Cerebellar cortex (tissue), 1 donor: ENCODE measurements at regions not wholly inside any gene's neighbourhood (a gene's known extent, or its start where the extent isn't known, plus 50 kb on each side); places are given as distances from the start of the nearest gene placed in this dataset.

Source experiments
- DNase-seq: peaks from one replicate; pipeline ENCODE4 v3.0.0-alpha.2; 2015; ENCODE audit warnings: low spot score

DNA sequence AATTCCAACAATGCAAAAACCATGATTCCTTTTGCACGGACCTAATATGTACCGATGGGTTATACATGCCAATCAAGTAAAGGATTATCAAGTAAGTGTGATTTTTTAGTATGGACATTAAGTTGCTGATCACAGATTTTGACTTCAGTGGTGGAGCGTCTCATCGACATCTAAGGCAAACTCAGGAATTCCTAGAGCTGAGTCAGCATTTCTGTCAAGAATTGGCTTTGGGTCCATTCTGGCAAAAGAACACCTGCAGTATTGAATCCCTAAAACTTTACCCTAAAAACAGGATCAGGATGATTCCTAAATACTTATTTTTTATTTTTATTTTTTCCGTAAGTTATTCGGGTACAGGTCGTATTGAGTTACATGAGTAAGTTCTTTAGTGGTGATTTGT is 83.6 kb downstream of the HPGD start:
- no peak for DNase-seq

DNA sequence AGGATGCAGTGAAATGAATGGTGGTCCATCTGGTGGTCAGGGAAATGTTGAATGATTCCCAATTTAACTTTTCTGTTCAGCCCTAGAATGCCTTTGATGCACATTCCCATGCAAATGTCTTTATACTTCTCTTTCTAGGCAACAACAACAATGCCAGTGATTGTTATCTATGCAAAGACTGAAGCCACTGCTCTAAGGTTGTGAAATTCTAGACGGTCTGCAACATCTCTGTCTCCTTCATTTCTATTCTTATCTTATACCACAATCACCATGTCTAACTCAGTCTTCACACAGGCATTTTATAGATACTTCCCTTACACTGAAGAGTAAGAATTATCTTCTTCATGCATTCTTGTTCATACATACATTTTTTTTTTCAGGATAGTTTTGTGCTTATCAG is 84.5 kb downstream of the HPGD start:
- no peak for DNase-seq

DNA sequence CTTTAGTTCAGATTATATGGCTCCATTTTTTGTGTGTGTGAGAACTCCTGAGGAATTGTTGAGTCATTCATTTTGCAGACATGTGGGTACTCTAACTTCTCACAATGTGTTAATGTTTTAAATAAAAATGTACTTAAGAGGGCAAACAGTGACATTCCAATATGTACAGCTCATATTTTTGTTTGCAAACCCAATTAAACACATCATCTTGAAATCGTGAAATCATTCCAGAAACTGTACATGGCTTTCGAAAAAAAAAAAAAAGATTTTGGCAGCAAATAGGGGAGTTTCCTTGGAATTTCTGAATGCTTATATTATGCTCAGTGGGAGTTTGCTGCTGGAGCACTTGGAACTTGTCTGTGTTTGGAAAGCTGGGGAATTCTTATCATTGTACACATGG is 85.0 kb downstream of the HPGD start:
- no peak for DNase-seq

DNA sequence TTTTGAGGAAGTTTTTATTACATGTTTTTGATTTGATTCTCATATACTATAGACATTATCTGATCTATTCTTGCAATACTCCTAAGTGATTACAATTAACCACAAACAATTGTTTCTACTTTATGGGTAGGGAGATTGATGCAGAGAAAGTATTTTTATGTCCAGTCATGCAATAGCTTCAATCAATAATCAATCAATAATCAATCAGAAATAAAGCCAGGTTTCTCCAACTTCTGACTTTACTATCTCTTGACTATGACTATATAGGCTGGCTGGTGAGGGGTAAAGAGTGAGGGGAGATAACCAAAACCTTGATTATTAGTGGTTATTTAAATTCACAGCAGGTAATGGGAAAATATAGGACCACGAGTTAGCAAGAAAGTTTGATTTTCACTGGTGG is 85.9 kb downstream of the HPGD start:
- DNase-seq = no peak

DNA sequence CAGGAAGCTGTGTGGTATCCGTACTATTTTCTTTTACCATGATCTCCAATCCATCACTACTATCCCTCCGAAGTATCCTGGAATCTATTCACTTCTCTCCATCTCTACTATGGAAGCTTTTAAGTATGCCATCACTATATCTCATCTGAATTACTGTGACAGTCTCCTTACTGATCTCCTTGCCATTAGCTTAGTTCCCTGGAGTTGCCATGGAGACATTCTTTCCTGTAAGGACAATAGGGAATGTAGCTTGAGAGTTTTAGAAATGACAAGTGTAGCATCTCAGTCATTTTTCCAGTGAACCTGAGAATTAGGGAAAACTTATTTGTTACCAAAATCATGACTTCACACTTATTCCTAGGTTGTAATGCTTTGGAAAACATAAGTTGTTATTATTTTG is 86.3 kb downstream of the HPGD start:
- DNase-seq = no peak

DNA sequence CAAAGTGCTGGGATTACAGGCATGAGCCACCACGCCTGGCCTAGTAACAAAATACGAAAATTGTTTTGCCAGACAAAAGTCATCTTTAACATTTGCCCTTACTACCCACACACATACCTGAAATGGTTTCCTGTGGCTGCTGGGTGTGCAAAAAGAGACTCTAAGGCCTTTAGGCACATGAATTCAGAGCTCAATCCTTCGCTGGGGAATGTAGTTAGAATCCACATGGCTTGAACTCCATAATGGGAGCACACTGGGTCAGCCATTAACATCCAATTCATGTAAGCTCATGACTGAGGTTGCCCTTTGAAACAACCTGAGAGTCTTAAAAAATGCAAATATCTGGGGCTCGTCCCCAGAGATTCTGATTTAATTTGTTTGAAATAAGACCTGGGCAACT is 87.8 kb downstream of the HPGD start:
- DNase-seq = no peak

DNA sequence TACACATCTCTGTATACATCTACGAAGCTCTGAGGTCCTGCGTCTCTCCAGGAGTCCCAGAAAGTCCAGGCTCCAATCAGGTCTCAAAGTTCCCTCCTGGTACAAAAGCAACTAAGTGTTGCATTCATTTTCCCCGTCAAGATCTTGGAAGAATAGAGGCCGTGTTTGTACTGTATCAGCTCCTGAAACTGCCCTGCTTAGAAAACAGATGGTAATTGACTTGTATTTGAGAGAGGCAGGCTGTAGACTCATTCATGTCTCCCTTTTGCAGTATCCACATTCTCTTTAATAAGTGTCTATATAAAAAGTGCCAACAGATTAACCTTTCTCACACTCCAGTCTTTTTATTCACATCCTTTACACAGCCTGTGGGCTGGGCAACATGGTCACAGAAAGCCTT is 91.7 kb downstream of the HPGD start:
- no peak for DNase-seq

DNA sequence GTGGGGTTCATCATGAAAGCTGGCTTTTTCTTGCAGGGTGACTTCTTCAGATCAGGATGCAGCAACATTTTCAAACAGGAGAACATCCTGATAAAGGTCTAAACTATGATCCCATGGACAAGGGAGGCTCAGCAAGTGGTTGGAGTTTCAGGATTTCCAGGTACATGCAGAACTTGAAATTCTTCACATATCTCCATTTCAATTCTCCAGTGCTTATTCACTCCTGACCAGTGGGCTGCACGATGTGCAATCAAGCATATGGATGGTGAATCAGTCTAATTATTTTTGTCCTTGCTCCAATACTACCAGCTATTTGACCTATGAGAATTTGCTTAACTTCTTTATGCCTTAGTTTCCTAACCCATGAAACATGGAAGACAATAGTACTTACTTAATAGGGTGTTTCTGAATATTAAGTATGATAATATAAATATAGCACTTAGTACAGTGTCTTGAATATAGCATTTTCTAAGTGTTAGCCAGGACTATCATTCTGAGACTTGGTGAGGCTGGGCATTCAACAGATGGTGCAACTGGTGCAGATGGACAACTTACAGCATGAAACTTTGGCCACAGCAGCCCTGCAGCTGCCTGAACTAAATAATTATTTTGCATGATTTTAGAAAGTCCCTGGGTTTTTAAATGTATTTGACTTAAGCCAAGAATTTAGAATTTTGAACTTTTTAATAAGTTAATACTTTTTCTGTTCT is 92.4 kb downstream of the HPGD start:
- no peak for DNase-seq

DNA sequence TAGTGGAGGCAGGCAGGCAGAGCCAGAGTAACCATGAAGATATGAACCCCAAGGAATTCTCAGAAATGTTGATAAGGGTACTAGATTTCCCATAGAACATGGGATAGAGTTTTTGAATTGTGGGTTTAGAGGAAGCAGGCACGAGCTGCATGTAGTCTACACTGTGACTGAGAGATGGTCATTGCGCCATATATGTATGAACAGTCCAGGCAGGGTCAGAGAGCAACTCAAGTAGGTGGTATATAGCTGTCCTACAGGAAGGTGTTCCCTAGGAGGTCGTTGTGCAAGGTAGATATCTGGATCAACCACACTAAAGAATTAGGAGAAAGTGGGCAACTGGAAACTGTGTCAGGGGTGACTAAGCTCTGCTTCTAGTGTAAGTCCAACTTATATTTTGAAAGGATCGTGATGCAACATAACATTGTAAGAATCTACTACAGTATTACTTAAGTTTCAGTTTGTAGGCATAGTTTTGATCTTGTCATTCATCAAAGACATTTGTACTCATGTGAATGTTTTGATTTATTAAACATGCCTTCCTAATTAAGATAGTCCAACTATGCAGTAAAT is 94.6 kb downstream of the HPGD start:
- no peak for DNase-seq

DNA sequence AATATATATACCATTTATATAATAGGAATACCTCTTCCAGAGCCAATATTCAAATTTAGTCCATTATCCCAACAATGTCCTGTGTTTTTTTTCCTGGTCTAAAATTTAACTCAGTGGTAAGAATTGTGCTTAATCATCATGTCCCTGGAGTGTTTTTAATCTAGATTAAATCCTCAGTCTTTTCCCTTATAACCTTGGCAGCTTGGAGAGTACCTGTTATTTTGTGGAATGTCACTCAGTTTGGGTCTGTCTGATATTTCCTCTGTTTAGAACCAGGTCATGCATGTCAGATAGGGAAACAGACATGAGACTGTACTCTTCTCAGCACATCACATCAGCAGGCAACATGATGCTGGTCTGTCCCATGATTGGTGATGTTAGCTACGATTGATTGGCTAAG is 96.6 kb downstream of the HPGD start:
- no peak for DNase-seq

DNA sequence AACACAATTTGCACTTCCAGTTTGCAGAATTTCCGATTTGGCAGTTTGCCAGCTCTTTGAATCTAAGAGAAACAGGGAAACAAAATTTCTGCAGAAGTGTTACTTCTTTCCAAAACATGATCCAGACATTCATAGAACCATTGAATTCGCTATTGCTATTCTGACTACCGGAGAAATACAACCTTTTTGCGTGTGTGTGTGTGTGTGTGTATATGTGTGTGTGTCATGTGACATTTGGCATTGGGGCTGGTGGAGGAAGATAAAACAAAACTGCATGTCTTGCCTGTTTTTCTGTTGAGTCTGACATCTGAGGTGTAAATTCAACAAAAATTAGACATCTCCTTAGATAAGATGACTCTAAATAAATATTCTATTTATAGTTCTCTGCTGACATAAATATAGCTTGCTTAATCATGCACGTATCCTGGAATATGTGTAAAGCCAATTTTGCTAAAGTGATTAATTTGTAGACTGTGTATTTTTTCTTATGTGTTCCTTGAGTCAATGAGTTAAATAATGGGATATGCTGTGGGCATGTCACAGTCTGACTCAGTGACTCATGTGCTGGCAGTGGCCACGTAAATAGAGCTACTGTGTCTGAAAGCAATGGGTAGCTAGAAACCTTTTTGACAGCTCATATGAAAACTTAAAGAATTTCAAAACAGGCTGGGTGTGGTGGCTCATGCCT is 98.9 kb downstream of the HPGD start:
- DNase-seq = peak; percentile 1

DNA sequence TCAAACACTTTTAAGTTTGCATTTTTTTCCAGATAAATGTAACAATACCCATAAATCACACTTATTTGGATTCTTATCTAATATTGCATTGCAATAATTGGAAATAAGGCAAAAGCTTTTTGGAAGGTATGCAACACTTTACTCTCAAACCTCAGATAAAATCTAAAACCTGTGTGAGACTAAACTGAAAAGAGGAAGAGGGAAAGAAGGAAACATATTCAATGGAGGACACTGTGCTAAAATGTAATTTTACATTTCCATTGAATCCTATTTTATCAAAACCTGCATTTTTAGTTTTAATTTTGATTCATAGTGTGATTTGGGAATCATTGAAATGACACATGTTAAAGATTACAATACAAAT is 99.4 kb downstream of the HPGD start:
- DNase-seq = no peak

DNA sequence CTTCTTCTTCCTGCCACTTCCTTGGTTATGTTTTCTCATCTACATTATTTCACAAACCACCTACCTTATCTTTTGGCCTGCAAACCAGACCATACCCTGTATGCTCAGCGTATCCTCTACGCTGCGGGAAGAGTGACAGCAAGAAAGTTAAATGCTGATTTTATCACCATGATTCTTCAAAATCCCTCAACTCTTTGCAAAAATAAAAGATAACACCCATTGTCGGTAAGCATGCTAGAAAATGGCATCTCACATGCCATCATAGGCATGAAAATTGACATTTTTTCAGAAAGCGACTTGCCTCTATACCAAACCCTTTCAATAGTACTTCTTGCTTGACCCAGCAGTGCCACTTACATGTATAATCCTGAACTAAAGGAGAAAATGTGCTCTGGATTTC is 102.0 kb downstream of the HPGD start:
- DNase-seq = no peak

DNA sequence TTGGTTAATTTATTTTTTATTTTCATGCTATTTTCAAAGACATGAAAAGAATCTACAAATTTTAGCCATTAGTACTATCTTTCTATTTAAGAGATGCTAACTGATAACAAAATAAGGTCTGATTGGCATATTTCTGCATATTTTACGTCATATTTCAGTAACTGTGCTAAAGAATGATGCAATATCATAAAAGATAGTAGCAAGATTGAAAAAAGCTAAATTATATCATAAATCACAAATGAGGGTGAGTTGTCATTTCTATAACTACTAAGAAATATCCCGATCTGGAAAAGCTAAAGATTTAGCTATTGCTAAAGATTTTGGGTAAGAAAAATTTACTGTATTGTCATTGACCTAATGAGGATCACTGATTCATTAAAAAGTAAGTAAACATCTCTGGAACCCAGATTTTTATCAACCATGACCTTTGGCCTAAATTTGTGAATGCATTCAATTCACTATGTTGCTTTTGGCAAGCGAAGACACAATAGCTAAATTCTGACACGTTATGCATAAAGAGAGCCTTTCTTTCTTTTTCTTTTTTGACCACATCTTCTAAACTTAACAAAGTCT is 103.6 kb downstream of the HPGD start:
- DNase-seq = no peak

DNA sequence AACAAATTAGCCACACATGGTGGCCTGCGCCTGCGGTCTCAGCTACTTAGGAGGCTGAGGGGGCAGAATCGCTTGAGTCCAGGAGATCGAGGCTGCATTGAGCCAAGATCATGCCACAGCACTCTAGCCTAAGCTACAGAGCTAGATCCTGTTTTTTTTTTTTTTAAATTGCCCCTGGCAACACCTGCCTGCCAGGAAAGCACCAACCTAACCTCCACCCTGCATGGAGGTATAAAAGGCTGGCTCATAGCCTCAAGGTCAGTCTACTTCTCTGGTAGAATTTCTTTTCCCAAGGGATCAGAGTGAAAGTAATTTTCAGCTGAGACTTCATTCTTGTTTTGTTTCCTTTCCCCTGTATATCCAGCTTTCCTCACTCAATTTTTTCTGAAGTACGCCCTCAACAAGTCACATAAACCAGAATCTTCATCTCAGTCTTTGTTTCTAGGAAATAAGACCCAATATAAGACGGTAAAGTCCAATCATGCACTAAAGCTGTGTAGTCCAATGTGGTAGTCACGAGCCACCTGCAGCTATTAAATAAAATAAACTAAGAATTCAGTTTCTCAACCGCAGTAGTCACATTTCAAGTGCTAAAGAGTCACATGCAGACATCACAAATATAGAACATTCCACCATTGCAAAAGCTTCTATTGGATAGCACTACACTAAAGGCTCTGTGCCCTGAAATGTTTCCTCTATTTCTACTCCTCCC is 113.3 kb downstream of the HPGD start:
- DNase-seq = no peak

DNA sequence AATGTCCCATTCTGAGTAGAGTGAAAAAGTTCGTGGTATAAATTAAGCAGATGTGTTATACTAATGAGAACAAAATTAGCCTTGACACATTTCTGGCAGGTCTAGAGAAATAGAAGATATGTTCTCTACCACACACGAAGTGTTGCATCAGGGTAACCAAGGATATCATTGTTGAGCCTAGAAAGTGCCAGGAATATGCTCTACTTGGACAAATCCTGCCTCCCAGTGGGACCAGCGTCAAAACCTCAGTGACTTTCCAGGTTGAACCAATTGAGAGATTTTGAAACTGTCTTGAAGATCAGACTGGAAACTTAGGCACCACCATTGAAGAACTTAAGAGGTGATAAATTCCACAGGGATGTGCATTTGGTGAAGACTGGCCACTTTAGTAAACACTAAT is 115.9 kb downstream of the HPGD start:
- no peak for DNase-seq

DNA sequence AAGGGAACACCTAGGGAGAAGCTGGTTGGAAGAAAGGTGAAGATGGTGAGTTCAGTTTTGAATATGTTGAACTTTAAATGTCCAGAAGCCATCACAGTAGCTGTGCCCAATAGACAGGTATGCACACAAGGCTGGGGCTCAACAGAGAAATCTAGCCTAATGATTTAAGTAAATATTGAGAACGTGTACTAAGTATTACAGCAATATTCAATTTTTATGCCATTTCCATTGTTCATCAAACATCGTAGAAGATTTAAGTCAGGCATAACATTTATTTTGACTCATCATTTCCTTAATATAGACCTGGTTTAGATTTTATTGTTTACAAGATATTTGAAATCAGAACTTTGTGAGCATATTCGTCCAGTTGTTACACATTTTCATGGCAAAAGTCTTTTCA is 116.4 kb downstream of the HPGD start:
- no peak for DNase-seq

DNA sequence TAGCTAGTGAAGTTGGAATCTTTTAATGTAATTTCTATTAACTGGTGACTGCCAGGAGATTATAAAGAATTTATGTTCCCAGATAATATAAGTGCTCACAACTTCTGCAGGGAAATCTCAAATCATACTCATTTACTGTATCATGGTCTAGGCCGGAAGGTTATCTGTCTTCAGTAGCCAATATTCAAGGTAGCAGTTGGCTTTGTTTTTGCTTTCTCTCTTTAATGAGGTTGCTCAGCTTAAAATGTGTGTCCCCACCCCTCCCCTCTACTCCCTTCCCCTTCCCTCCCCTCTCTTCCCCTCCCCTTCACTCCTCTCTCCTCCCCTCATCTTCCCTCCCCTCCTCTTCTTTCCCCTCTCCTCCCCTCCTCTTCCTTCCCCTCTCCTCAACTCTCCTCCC is 117.6 kb downstream of the HPGD start:
- no peak for DNase-seq

DNA sequence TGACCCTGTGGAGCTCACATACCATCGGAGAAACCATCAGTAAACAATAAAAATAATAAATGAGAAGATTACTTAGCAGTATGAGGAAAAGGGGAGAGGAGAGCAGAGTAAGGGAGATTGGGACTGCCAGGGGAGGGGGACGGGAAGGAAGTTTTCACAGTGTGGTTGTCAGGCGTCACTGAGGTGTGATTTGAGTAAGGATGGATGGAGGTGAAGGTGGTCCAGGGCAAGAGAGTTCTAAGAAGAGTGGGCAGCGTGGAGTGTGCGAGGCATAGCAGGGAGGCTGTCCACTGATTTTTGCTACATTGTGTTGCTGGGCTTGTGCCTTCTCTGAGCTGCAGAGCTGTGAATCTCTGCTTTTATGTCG is 119.1 kb downstream of the HPGD start:
- no peak for DNase-seq

DNA sequence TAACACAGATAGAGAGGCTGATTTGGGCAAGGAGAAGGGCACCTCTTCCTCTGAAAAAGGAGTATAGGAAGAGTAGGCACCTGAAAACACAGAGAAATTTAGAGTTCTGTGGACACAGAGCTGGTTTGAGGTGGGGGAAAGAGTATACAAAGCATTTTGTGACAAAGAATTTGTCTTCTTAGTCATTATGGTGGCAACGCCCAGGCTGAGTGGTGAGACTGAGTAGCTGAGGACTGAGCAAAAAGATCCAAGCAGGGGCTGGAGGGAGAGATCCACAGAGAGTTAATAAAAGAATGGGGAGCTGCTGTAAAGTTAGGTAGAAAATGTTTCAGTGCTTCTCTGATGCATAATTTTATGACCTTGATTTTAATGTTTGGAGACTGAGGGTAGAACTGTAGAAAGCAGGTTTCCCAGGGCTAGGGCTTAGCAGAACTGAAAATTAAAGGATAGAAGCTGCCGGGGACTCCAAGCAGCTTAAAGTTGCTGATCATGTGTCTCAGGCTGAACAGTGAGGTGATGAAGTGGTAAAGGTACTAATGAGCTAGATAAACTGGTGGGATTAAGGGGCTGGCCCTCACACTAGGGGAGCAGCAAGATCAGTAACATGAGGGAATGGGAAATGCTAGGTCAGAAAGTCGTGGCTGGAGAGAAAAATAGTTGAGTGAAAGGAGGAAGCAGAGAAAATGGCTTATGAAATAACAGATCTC is 118.9 kb downstream of the CEP44 start:
- DNase-seq = no peak

DNA sequence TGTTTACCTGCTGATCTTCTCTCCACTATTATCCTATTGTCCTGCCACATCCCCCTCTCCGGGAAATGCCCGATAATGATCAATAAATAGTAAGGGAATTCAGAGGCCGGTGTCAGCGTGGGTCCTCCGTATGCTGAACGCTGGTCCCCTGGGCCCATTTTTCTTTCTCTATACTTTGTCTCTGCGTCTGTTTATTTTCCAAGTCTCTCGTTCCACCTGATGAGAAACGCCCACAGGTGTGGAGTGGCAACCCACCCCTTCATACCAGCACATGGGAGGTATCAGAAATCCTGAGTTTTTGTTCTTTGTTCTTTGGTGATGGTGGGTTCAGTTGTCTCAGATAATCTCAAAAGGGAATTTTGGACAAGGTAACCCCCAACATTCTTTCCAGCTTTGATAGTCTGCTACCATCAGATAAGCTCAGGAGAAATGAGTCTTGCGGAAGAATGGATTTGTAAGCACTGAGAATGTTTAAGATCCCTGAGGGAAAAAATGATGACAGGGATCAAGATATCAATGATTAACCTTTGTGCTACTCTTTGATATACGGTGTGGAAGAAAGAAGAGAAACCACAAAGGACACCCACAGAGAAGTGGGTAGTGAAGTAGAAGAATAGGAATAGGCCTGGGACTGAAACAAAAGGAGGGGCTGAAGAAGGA is 117.9 kb downstream of the CEP44 start:
- DNase-seq = no peak
